ENCODE measurements at regions not wholly inside any gene's neighbourhood (a gene's known extent, or its start where the extent isn't known, plus 50 kb on each side); places are given as distances from the start of the nearest gene placed in this dataset.

GRCh38 chr6:91653076-91653723 is 1066.3 kb upstream of the MAP3K7 start:
- no peak for DNase-seq (ENCODE audit: low read depth, low spot score)
- Histone ChIP-seq H3K4me3 (ENCODE audit: low read depth, low read length) (no peak overlapping the region), H3K9me3 (ENCODE audit: control insufficient read depth, insufficient read depth, low read length) (no peaks in the 10 kb centered on the region), H3K27me3 (ENCODE audit: control insufficient read depth, insufficient read depth, low read length) (no peaks in the 10 kb centered on the region), H3K27ac (ENCODE audit: low read depth, low read length) (no peak overlapping the region)
- no peak for TF ChIP-seq CTCF (IDR thresholded peaks at IDR 0.05; ENCODE audit: low read depth, low read length)
- ChIA-PET POLR2A (no interaction called here), CTCF (no interaction called here)

DNA sequence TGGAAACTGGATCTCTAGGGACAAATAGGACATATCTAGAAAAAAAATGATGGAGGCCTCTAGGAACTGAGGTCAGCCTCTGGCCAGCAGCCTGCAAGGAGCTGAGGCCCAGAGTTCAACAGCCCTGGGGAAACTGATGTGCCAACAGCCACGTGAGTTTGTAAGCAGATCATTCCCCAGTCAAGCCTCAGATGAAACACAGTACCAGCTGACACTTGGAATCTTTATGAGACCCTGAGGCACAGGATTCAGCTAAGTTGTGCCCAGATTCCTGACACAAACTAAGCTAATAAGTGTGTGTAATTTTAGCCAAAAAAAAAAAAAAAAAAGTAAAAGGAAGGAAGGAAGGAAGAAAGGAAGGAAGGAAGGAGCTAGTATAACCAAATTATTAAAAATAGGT is 1059.8 kb upstream of the MAP3K7 start:
- POLR2A ChIA-PET: interaction anchor here (0.6 kb wide), 1 partner anchor 11 kb away, joined by 3 read pairs; no protein-coding TSS in a partner anchor
- CTCF ChIA-PET: interaction anchor here (0.6 to 1.2 kb wide), 2 partner anchors 317 to 566 kb away, joined by 3 to 4 read pairs; no protein-coding TSS in a partner anchor

DNA sequence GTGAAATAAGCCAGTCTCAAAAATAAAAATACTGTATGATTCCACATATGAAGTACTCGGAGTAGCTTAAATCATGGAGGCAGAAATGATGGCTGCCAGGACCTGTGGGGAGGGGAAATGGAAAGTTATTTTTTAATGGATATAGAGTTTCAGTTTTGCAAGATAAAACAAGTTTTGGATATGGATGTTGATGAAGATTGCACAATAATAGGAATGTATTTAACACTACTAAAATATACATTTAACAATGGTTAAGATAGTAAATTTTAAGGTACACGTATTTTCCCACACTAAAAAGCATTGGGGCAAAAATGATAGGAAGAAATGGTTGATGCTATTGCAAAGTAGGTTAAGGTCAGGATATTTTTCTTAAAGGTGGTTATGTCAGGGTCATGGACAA is 1058.9 kb upstream of the MAP3K7 start:
- no peaks in the 10 kb centered on the region for H3K9me3 ChIP-seq (ENCODE audit: control insufficient read depth, insufficient read depth, low read length)
- POLR2A ChIA-PET: no interaction called here
- no peak overlapping the region for H3K27ac ChIP-seq (ENCODE audit: low read depth, low read length)
- no peaks in the 10 kb centered on the region for H3K27me3 ChIP-seq (ENCODE audit: control insufficient read depth, insufficient read depth, low read length)
- TF ChIP-seq CTCF (IDR thresholded peaks at IDR 0.05; ENCODE audit: low read depth, low read length): no peak
- no peak overlapping the region for H3K4me3 ChIP-seq (ENCODE audit: low read depth, low read length)
- CTCF ChIA-PET: no interaction called here
- no peak for DNase-seq (ENCODE audit: low read depth, low spot score)

More for the DNA sequence above, 1059.8 kb upstream of the MAP3K7 start:
- no peak overlapping the region for H3K4me3 ChIP-seq (ENCODE audit: low read depth, low read length)
- DNase-seq (ENCODE audit: low read depth, low spot score): no peak
- no peaks in the 10 kb centered on the region for H3K9me3 ChIP-seq (ENCODE audit: control insufficient read depth, insufficient read depth, low read length)
- TF ChIP-seq CTCF (IDR thresholded peaks at IDR 0.05; ENCODE audit: low read depth, low read length): no peak
- no peak overlapping the region for H3K27ac ChIP-seq (ENCODE audit: low read depth, low read length)
- H3K27me3 ChIP-seq (ENCODE audit: control insufficient read depth, insufficient read depth, low read length): no peaks in the 10 kb centered on the region

DNA sequence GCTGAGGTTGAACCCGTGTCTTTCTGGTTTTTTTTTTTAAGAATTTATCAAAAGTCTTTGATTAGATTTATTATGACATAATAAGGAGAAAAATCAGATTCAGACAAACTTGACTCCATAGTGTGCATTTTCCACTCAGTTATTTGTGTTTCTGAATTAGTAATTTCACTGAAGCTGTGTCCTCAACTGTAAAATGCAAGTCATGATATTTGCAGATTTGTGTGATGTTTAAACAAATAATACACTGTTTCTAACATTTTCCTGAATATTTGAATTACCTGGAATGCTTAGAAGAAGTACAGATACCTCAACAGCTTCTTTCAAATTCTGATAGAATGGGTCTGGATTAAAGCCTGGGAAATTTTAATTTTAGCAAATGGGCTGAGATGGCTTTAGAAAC is 1050.3 kb upstream of the MAP3K7 start:
- no peak for TF ChIP-seq CTCF (IDR thresholded peaks at IDR 0.05; ENCODE audit: low read depth, low read length)
- Histone ChIP-seq H3K27me3 (ENCODE audit: control insufficient read depth, insufficient read depth, low read length) (no peaks in the 10 kb centered on the region), H3K4me3 (ENCODE audit: low read depth, low read length) (no peak overlapping the region), H3K27ac (ENCODE audit: low read depth, low read length) (no peak overlapping the region), H3K9me3 (ENCODE audit: control insufficient read depth, insufficient read depth, low read length) (no peaks in the 10 kb centered on the region)
- POLR2A ChIA-PET: no interaction called here
- CTCF ChIA-PET: interaction anchor here (0.6 kb wide), 1 partner anchor 242 kb away, joined by 3 read pairs; no protein-coding TSS in a partner anchor
- DNase-seq (ENCODE audit: low read depth, low spot score): no peak

DNA sequence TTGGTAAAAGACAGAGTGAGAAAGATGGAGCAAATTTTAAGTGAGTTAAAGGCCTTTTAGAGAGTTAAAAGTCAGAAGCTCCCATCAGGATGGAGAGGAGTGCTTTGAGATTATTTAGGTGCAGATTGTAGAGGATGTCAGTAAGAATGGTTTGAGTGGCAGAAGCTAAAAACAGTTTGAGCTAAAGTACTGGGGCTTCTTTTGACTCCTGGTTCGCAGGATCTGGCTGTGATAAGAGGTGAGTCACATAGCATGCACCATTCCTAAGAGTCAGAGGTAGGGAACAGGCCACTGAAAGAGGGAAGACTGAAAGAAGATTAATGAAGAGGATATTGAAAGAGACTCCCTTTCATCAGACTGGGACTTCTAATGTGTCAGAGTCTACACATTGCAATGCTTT is 1047.9 kb upstream of the MAP3K7 start:
- ChIA-PET CTCF (no interaction called here), POLR2A (no interaction called here)
- DNase-seq (ENCODE audit: low read depth, low spot score): no peak
- Histone ChIP-seq H3K4me3 (ENCODE audit: low read depth, low read length) (no peak overlapping the region), H3K27ac (ENCODE audit: low read depth, low read length) (no peak overlapping the region), H3K9me3 (ENCODE audit: control insufficient read depth, insufficient read depth, low read length) (no peaks in the 10 kb centered on the region), H3K27me3 (ENCODE audit: control insufficient read depth, insufficient read depth, low read length) (no peaks in the 10 kb centered on the region)
- TF ChIP-seq CTCF (IDR thresholded peaks at IDR 0.05; ENCODE audit: low read depth, low read length): no peak

Measured in AG04450 (cell line).